OCI-M1 (cell line): ENCODE measurements at regions not wholly inside any gene's neighbourhood (a gene's known extent, or its start where the extent isn't known, plus 50 kb on each side); places are given as distances from the start of the nearest gene placed in this dataset.
"Not testable (repeated sequence)": the region's sequence is repeated elsewhere in the genome, so short reads cannot be mapped to it uniquely, and the experiment has no call there.

ENCODE experiments used
- DNase-seq: peaks from one replicate; lab custom pipeline; 2025; lab: John Stamatoyannopoulos, UW

DNA sequence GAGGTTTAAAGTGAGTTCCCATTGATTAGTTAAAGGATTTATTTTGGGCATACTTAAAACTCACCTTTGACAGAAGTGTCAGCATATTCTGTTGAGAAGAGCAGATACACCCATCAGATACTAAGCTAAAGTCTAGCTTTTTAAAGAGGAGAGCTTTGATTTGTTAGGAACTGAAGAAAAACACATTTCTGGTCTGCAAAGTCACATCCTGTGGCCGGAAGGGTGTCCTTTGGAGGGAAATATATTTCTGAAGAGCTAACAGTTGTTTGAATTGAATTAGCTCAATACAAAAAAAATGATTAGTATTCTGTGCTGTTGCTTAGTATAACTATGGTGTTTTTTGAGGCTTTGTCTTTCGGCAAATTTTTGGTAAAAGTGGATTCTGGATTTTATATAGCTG lies 302.7 kb downstream of the RFPL4B start:
- DNase-seq = no peak

- peak; percentile 87 for DNase-seq
Observed at GRCh38 chr6:112651239-112651638, 304.1 kb downstream of the RFPL4B start.

GRCh38 chr6:112659912-112660311 lies 312.8 kb downstream of the RFPL4B start:
- peak; percentile 71 for DNase-seq

DNA sequence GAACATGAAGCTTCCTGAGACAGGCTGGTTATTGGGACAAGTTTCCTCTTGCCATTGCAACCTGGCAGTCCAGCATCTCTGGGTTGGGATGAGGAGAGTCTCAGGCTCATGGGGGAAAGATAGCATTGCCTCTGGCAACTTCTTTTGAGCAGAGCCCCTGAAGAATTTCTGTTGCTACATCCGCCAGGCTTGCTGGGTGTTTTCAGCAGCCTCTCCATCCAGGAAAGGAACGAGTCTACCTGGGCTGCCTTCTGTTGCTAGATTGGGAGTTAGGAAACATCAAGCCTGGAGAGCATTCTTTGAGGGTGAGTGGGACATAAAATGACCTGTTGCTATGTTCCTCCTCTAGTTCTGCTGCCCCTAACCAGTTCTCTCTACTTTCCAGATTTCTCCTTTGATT lies 313.5 kb downstream of the RFPL4B start:
- DNase-seq = no peak

GRCh38 chr6:112663698-112664097 lies 316.6 kb downstream of the RFPL4B start:
- no peak for DNase-seq

- DNase-seq = no peak
Observed at GRCh38 chr6:112665114-112665513, 318.0 kb downstream of the RFPL4B start.

DNA sequence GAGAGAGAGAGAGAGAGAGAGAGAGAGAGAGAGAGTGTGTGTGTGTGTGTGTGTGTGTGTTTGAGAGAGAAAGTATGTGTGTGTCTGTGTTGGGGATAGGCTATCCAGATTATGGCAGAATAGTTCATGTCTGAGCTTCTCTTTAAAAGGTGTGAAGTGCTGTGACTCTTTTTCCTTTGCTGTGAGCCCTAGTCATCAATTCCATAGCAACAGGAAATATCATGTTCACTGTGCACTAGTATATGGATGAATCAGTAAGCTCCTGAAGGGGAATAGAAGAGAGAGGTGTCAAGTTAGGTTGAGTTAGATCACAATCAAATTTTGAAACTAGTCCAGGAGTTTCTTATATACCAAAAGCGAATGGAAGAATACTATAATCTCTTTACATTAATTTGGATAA lies 318.7 kb downstream of the RFPL4B start:
- DNase-seq = no peak

- no peak for DNase-seq
Observed at GRCh38 chr6:112667427-112667826, 320.3 kb downstream of the RFPL4B start.

DNA sequence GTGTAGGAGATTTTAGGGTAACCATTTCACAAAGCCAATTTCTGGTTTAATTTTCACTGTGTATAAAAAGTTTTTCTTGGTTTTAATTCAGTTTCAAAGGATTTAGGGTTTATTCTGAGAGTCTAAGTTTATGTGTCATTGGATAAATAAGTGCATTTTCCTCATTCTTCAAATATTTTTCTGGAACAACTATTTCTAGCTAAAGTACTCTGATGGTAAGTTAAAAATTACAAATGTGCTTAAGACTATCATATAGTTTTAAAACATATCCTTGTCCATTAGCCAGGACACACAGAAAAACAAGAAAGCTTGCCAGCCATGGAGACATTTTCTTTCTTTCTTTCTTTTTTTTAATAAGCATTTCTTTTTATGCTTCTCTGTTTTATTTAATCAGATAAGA lies 333.0 kb downstream of the RFPL4B start:
- no peak for DNase-seq

- no peak for DNase-seq
Observed at GRCh38 chr6:112682071-112682470, 334.9 kb downstream of the RFPL4B start.

DNA sequence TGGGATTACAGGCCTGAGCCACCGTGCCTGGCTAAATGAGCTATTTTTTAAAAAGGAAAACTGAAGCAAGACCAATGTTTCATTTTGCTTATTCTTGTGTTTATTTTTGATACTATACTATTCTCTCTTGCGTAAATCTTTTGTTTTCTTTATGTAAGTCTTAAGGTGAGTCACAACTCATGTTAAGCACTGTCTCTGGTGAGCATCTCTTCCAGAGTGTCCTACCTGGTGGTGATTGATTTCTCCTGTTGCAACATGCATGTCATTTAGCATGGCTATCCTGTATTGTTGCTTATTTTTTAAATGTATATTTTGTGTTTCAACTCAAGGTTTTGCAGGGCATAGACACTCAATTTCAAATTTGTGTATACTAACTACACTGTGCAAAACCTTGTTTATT lies 336.0 kb downstream of the RFPL4B start:
- no peak for DNase-seq

- DNase-seq = peak; percentile 64
Observed at GRCh38 chr6:112683926-112684325, 336.8 kb downstream of the RFPL4B start.

DNA sequence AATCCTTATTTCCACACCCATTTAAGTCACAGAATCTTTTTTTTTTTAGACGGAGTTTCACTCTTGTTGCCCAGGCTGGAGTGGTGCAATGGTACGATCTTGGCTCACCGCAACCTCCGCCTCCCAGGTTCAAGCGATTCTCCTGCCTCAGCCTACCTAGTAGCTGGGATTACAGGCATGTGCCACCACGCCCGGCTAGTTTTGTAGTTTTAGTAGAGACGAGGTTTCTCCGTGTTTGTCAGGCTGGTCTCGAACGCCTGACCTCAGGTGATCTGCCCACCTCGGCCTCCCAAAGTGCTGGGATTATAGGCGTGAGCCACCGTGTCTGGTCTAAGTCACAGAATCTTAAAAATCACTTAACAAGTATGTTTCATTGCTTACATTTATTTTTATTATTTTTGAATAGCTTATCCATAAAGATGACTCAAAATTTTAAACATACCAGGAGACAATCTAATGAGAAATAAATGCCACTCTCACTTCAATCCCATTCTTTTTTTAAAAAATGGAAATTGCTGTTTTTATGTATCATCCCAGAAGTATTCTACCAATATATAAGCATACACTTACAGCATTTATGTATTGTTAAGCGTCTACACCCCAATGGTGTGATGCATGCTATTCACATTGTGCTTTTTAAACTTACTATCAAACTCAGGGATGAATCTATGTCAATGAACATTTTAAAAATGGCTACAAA lies 338.5 kb downstream of the RFPL4B start:
- DNase-seq = not testable (repeated sequence)

DNA sequence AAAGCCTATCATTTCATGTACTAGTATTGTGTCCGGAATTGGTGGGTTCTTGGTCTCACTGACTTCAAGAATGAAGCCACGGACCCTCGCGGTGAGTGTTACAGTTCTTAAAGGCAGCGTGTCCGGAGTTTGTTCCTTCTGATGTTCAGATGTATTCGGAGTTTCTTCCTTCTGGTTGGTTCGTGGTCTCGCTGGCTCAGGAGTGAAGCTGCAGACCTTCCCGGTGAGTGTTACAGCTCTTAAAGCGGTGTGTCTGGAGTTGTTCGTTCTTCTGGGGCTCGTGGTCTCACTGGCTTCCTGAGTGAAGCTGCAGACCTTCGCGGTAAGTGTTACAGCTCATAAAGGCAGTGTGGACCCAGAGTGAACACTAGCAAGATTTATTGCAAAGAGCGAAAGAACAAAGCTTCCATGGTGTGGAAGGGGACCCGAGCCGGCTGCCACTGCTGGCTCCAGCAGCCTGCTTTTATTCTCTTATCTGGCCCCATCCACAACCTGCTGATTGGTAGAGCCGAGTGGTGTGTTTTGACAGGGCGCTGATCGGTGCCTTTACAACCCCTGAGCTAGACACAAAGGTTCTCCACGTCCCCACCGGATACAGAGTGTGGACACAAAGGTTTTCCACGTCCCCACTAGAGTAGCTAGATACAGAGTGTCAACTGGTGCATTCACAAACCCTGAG lies 341.5 kb downstream of the RFPL4B start:
- DNase-seq = not testable (repeated sequence)

DNA sequence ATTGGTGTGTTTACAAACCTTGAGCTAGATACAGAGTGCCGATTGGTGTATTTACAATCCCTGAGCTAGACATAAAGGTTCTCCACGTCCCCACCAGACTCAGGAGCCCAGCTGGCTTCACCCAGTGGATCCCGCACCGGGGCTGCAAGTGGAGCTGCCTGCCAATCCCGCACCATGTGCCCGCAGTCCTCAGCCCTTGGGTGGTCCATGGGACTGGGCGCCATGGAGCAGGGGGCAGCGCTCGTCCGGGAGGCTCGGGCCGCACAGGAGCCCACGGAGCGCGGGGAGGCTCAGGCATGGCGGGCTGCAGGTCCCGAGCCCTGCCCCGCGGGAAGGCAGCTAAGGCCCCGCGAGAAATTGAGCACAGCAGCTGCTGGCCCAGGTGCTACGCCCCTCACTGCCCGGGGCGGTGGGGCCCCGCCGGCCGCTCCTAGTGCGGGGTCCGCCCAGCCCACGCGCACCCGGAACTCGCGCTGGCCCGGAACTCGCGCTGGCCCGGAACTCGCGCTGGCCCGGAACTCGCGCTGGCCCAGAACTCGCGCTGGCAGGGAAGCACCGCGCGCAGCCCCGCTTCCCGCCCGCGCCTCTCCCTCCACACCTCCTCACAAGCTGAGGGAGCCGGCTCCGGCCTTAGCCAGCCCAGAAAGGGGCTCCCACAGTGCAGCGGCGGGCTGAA lies 342.2 kb downstream of the RFPL4B start:
- DNase-seq = not testable (repeated sequence)

DNA sequence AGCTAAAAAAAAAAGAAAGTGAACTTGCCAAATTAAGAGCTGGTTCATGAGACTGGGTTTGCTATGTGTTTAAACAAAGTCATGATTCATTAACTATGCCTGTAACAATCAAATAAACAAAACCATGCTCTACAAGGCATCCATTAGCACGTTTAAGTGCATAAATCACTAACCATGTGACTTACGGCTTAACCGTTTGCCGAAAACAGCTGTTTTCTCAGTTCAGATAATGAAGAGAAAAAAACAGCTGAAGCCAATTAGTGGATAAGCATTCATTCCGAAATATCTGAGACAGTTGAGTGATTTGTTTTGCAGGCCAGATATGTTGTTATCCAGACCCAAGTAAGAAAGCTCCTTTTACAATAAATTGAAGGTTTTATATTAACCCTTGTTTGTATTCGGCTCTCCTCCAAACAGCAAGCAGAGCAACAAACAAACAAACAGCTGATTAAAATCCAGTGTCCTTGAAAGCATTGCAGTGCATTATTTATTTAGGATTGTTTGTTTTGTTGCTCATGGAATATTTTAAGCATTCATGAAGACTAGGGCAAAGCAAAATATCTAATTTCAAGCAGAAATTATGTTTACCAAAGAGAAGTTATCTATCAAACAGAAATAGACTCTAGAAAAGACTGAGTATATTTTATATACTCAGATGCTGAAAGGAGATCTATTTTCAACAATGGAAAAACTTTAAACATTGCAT lies 343.5 kb downstream of the RFPL4B start:
- no peak for DNase-seq

DNA sequence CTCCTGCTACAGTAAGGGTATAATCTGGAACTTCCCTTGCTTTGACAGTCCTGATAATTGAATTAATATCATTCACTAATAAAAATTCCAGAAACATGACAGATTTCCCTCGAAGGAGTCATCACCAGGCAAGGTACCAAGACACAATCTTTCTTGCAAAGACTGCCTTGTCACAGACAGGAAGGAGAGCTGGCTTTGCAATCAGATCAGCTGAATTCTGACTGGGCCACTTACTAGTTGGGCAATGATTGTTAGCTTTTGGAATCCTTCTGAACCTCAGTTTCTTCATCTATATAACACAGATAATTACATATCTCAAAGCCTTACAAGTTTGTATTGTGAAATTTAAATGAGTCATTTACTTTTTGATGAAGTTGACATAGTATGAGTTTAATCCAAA lies 344.2 kb downstream of the RFPL4B start:
- DNase-seq = no peak

- DNase-seq = no peak
Observed at GRCh38 chr6:112695001-112695400, 347.9 kb downstream of the RFPL4B start.

DNA sequence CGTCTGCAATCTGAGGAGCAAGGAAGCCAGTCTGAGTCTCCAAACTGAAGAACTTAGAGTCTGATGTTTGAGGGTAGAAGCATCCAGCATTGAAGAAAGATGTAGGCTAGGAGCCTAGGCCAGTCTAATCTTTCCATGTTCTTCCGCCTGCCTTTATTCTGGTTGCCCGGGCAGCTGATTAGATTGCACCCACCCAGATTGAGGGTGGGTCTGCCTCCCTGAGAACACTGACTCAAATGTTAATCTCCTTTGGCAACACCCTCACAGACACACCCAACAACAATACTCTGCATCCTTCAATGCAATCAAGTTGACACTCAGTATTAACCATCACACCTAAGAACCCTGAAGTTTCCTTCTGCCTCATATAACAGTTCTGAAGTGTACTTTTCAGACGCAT lies 350.1 kb downstream of the RFPL4B start:
- no peak for DNase-seq

GRCh38 chr6:112701201-112701600 lies 354.1 kb downstream of the RFPL4B start:
- DNase-seq = no peak

DNA sequence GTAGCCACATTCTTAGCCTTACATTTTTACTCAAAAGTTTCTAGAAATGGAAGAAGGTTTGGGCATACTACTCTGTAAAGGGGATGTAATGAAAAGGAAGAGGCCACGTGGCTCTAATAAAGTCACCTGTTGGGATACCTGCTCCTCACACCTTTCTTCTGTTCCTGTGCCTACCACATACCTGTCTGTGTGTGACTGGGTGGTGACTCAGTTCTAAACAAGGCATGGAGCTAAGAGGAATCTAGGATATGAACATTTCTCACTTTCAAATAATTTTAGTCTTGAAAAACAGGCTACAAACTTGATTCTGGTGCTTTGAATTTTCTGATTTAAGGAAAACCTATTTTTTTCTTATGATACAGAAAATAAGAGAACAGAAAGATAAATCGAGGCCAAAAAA lies 363.6 kb downstream of the RFPL4B start:
- no peak for DNase-seq

GRCh38 chr6:112713402-112713801 lies 366.3 kb downstream of the RFPL4B start:
- no peak for DNase-seq

GRCh38 chr6:112717401-112717800 lies 370.3 kb downstream of the RFPL4B start:
- peak; percentile 43 for DNase-seq
